Mucosa of descending colon (tissue), 3 donors: ENCODE measurements at regions not wholly inside any gene's neighbourhood (a gene's known extent, or its start where the extent isn't known, plus 50 kb on each side); places are given as distances from the start of the nearest gene placed in this dataset.

Source experiments
- ATAC-seq: fragments of 200-7000 bp; cut with Tn5 transposase; one replicate; pipeline ENCODE4 v1.9.1; 2020; ENCODE audit warnings: mild to moderate bottlenecking, moderate library complexity
- DNase-seq, 3 donors: peaks; one replicate each; pipeline ENCODE4 v3.0.0-alpha.2; 2020
- H3K36me3 ChIP-seq: fragments of 200-600 bp; one replicate; pipeline ENCODE4 v1.8.0; 2021; ENCODE audit warnings: low read depth, mild to moderate bottlenecking
- H3K4me1 ChIP-seq: fragments of 200-600 bp; one replicate; pipeline ENCODE4 v1.8.0; 2021; ENCODE audit warnings: low read depth, mild to moderate bottlenecking
- H3K4me3 ChIP-seq: fragments of 200-600 bp; one replicate; pipeline ENCODE4 v1.8.0; 2021; ENCODE audit warnings: mild to moderate bottlenecking
- H3K9me3 ChIP-seq: fragments of 200-600 bp; one replicate; pipeline ENCODE4 v1.8.0; 2021; ENCODE audit warnings: mild to moderate bottlenecking
- intact Hi-C, 2 donors: fragments of 100-400 bp; cut with DNase I in 1 of 2; cut with micrococcal nuclease in 1 of 2; formaldehyde crosslinking; loops; one replicate each; pipeline versions ENCODE4 v1.11.0 to v1.11.1; 2022; cut with DNase I, micrococcal nuclease
- TF ChIP-seq, protein P1 (sequence below): fragments of 200-600 bp; IDR thresholded peaks from one replicate; pipeline ENCODE4 v1.8.0; 2022; ENCODE audit warnings: antibody characterized with exemption, mild to moderate bottlenecking
- donor health status: DM: no; HTN: no; CAD: no; lungs with moderate emphysema.
- donor health status: DM: no; HTN: no; CAD: no.
- donor health status: DM: no; HTN: yes; CAD: no.

DNA sequence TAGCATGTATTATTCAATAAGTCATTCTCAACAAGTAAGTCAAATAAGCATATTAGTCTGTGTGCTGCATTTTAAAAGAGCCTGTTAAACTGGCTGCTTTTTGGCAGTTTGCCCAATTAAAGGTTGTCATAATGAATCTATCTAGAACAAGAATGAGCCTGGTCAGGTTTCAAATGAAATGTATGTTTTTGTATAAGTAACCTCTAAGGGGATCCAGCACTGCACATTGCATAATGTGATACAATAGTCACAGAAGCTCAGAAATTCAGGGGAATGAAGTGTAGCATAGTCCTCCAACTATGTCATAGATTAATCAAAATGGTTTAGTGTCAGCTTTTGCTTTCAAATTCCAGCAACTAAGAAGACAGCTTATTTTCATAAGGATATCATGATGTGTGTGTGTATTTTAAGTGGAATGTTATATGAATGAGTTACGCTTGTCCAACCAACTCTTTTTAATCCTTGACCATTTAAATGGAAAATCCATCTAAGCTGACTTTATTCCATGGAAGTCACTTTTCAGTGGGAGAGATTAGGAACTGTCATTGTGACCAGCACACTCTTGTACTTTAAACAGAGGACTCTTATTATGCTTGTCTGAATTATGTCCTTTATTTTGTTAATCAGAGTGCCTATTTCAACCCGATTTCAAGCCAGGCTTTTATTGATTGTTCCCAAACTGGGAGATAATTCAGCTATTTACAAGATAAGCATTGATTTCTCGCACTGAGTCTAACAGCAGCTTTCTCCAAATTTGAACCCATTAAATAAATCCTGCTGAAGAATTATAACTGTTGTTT, 283.9 kb upstream of the ADAMTSL1 start:
- TF ChIP-seq, protein P1, sequence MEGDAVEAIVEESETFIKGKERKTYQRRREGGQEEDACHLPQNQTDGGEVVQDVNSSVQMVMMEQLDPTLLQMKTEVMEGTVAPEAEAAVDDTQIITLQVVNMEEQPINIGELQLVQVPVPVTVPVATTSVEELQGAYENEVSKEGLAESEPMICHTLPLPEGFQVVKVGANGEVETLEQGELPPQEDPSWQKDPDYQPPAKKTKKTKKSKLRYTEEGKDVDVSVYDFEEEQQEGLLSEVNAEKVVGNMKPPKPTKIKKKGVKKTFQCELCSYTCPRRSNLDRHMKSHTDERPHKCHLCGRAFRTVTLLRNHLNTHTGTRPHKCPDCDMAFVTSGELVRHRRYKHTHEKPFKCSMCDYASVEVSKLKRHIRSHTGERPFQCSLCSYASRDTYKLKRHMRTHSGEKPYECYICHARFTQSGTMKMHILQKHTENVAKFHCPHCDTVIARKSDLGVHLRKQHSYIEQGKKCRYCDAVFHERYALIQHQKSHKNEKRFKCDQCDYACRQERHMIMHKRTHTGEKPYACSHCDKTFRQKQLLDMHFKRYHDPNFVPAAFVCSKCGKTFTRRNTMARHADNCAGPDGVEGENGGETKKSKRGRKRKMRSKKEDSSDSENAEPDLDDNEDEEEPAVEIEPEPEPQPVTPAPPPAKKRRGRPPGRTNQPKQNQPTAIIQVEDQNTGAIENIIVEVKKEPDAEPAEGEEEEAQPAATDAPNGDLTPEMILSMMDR: no peak
- Histone ChIP-seq H3K4me1 (no peaks in the 10 kb centered on the region), H3K36me3 (no peaks in the 10 kb centered on the region), H3K9me3 (no peaks in the 10 kb centered on the region), H3K4me3 (no peak overlapping the region)
- intact Hi-C loops: no loop called here
- no peak for DNase-seq
- no peak for ATAC-seq

GRCh38 chr9:18190671-18191374, 283.1 kb upstream of the ADAMTSL1 start:
- DNase-seq (no peak), ATAC-seq (no peak)
- H3K4me3 ChIP-seq: no peak overlapping the region
- intact Hi-C loops: no loop called here
- TF ChIP-seq, protein P1: no peak
- H3K36me3 ChIP-seq: no peaks in the 10 kb centered on the region
- no peaks in the 10 kb centered on the region for H3K4me1 ChIP-seq
- H3K9me3 ChIP-seq: no peaks in the 10 kb centered on the region

DNA sequence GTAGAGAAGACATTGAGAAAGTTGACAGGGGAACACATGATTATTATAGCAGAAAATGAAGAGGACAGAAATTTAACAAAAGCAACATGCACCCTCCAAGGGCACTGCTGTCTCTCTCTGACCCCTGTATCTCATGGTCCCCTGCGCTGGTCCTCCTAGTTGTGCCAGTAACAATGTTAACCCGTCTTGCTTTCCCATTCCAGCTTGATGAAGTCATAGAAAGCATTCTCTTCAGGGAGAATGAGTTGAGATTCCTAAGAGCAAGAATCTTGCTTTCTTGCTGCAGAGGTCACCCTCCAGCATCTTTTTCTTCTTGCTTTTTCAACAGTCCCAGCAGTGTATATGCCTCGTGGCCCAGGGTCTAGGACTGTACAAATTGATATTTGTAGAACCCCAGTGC, 279.6 kb upstream of the ADAMTSL1 start:
- intact Hi-C loops: no loop called here
- ATAC-seq: no peak
- no peaks in the 10 kb centered on the region for H3K36me3 ChIP-seq
- no peak overlapping the region for H3K4me3 ChIP-seq
- TF ChIP-seq, protein P1: no peak
- no peak for DNase-seq
- no peaks in the 10 kb centered on the region for H3K9me3 ChIP-seq
- H3K4me1 ChIP-seq: no peaks in the 10 kb centered on the region

DNA sequence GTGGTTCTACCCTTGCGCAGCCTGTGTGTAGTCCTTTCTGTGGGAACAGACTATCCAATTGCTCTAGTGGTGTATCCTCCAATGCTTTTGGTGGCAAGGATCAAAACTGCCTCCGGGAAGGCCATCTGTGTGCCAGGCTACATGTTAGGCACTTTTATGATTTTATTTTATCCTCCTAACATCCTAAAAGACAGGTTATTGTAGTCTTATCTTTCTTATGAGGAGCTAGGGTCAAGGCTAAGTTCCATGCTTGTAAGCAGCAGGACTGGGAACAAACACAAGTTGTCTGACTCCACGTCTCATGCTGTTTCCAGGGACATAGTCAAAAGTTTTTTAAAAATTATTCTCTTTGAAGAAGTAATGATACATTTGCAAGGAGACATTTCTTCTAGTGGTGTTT, 278.7 kb upstream of the ADAMTSL1 start:
- intact Hi-C loops: no loop called here
- ATAC-seq: peak; percentile 60
- TF ChIP-seq, protein P1: no peak

GRCh38 chr9:18202924-18203323, 271.0 kb upstream of the ADAMTSL1 start:
- peak; percentile 62 for ATAC-seq
- Histone ChIP-seq H3K4me3 (no peak overlapping the region), H3K4me1 (no peaks in the 10 kb centered on the region), H3K9me3 (no peaks in the 10 kb centered on the region), H3K36me3 (no peaks in the 10 kb centered on the region)
- TF ChIP-seq, protein P1: no peak
- DNase-seq: no peak
- intact Hi-C loops: loop anchor here in 1 of 2 donors (10.0 kb wide), 1 partner anchor 128 kb away; no protein-coding TSS in a partner anchor

More for the DNA sequence above, 278.7 kb upstream of the ADAMTSL1 start:
- Histone ChIP-seq H3K4me3 (no peak overlapping the region), H3K4me1 (no peaks in the 10 kb centered on the region), H3K9me3 (no peaks in the 10 kb centered on the region), H3K36me3 (no peaks in the 10 kb centered on the region)
- DNase-seq: no peak
